CD4-positive, alpha-beta T cell (primary cell): ENCODE measurements at regions not wholly inside any gene's neighbourhood (a gene's known extent, or its start where the extent isn't known, plus 50 kb on each side); places are given as distances from the start of the nearest gene placed in this dataset.

ENCODE experiments used
- ATAC-seq: fragments of 200-7000 bp; cut with Tn5 transposase; one replicate; pipeline ENCODE4 v1.10.0; 2022; ENCODE audit warnings: mild to moderate bottlenecking; ENCODE audit not compliant: poor library complexity
- CTCF ChIA-PET: fragments of 350-600 bp; sonication (Branson Sonifier 250); formaldehyde crosslinking; loops from one replicate; lab custom pipeline; 2021; ENCODE audit warnings: antibody characterized with exemption, inconsistent platforms; lab: Charles Lee
- POLR2A ChIA-PET: fragments of 350-600 bp; sonication (Branson Sonifier 250); formaldehyde crosslinking; loops from one replicate; lab custom pipeline; 2021; ENCODE audit warnings: antibody characterized with exemption, inconsistent platforms; lab: Charles Lee
- DNase-seq, 14 experiments: peaks; one replicate each; pipeline ENCODE4 v3.0.0-alpha.2; 2013 to 2020; ENCODE audit warnings: mixed read lengths in 2 of 14
- H3K27ac ChIP-seq, 2 donors: one replicate each; pipeline versions ENCODE4 v1.5.1 to v1.7.0; 2013; ENCODE audit warnings: low read length in 2 of 2, low read depth in 1 of 2, mild to moderate bottlenecking in 1 of 2
- H3K27me3 ChIP-seq, 2 experiments: 1 replicate in 1 of 2; 2 replicates in 1 of 2; pipeline versions ENCODE4 v1.6.1 to v1.7.0; 2013; ENCODE audit warnings: low read length in 2 of 2, control low read depth in 1 of 2, mild to moderate bottlenecking in 1 of 2, moderate library complexity in 1 of 2; ENCODE audit not compliant: insufficient read depth in 2 of 2, control insufficient read depth in 1 of 2
- H3K36me3 ChIP-seq: one replicate; pipeline ENCODE4 v1.6.1; 2013; ENCODE audit warnings: low read length, control low read depth; ENCODE audit not compliant: insufficient read depth
- H3K4me1 ChIP-seq: one replicate; pipeline ENCODE4 v1.6.1; 2013; ENCODE audit warnings: low read length, control low read depth; ENCODE audit not compliant: insufficient read depth
- H3K4me3 ChIP-seq: one replicate; pipeline ENCODE4 v1.5.1; 2013; ENCODE audit warnings: mild to moderate bottlenecking, low read length, moderate library complexity
- H3K9me3 ChIP-seq, 2 experiments: 1 replicate in 1 of 2; 2 replicates in 1 of 2; pipeline versions ENCODE4 v1.6.1 to v1.7.0; 2013; ENCODE audit warnings: low read length in 2 of 2, mild to moderate bottlenecking in 2 of 2, control low read depth in 1 of 2, moderate library complexity in 1 of 2; ENCODE audit not compliant: control insufficient read depth in 1 of 2, insufficient read depth in 1 of 2
- H3K27ac Mint-ChIP-seq: one replicate; pipeline ENCODE4 v1.8.0; 2020; ENCODE audit warnings: mixed read lengths
- H3K27me3 Mint-ChIP-seq: one replicate; pipeline ENCODE4 v1.8.0; 2021; ENCODE audit warnings: mixed read lengths
- H3K36me3 Mint-ChIP-seq: one replicate; pipeline ENCODE4 v1.8.0; 2021; ENCODE audit warnings: low read depth, mixed read lengths
- H3K4me1 Mint-ChIP-seq: one replicate; pipeline ENCODE4 v1.8.0; 2021; ENCODE audit warnings: low read depth, mixed read lengths
- H3K4me3 Mint-ChIP-seq: one replicate; pipeline ENCODE4 v1.8.0; 2020; ENCODE audit warnings: mild to moderate bottlenecking, mixed read lengths
- H3K9me3 Mint-ChIP-seq: one replicate; pipeline ENCODE4 v1.8.0; 2020; ENCODE audit warnings: mixed read lengths
- intact Hi-C, 2 experiments: fragments of 100-400 bp; cut with DNase I in 1 of 2; cut with micrococcal nuclease in 1 of 2; formaldehyde crosslinking; loops; one replicate each; pipeline versions ENCODE4 v1.15.1 to v1.9.0; 2023 to 2025; cut with DNase I, micrococcal nuclease
- TF ChIP-seq, protein P1 (sequence below): fragments of 200-600 bp; IDR thresholded peaks from one replicate; pipeline ENCODE4 v1.8.0; 2022; ENCODE audit warnings: antibody characterized with exemption, mild to moderate bottlenecking

DNA sequence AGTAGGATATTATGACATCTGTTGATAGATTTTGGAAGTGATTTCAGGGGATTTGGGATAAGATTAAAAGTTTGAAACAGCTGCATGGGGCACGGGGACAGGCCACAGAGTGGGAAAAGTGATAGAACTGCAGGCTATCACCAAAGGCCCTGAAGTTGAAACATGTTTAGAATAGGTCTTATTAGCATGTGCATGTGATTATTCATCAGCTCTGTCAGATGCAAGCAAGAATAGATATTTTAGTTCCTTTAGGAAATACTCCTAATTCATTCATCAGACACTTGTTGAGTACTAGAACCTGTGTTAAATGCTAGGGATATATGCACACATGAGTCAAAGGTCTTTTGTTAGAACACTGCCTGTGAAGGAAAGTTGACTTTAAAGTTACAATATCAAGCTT, 261.2 kb upstream of the MAN1A1 start:
- TF ChIP-seq, protein P1, sequence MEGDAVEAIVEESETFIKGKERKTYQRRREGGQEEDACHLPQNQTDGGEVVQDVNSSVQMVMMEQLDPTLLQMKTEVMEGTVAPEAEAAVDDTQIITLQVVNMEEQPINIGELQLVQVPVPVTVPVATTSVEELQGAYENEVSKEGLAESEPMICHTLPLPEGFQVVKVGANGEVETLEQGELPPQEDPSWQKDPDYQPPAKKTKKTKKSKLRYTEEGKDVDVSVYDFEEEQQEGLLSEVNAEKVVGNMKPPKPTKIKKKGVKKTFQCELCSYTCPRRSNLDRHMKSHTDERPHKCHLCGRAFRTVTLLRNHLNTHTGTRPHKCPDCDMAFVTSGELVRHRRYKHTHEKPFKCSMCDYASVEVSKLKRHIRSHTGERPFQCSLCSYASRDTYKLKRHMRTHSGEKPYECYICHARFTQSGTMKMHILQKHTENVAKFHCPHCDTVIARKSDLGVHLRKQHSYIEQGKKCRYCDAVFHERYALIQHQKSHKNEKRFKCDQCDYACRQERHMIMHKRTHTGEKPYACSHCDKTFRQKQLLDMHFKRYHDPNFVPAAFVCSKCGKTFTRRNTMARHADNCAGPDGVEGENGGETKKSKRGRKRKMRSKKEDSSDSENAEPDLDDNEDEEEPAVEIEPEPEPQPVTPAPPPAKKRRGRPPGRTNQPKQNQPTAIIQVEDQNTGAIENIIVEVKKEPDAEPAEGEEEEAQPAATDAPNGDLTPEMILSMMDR = no peak
- Histone ChIP-seq H3K27ac (no peak overlapping the region), H3K4me3 (no peak overlapping the region), H3K36me3 (no peaks in the 10 kb centered on the region), H3K9me3 (no peaks in the 10 kb centered on the region), H3K27me3 (no peaks in the 10 kb centered on the region), H3K4me1 (no peaks in the 10 kb centered on the region)
- intact Hi-C loops = no loop called here
- DNase-seq (no peak), ATAC-seq (no peak)
- Mint-ChIP-seq H3K36me3 (no peaks in the 10 kb centered on the region), H3K4me1 (no peaks in the 10 kb centered on the region), H3K4me3 (no peak overlapping the region), H3K27me3 (no peaks in the 10 kb centered on the region), H3K27ac (no peak overlapping the region), H3K9me3 (no peaks in the 10 kb centered on the region)
- POLR2A ChIA-PET = no interaction called here
- CTCF ChIA-PET = no interaction called here

DNA sequence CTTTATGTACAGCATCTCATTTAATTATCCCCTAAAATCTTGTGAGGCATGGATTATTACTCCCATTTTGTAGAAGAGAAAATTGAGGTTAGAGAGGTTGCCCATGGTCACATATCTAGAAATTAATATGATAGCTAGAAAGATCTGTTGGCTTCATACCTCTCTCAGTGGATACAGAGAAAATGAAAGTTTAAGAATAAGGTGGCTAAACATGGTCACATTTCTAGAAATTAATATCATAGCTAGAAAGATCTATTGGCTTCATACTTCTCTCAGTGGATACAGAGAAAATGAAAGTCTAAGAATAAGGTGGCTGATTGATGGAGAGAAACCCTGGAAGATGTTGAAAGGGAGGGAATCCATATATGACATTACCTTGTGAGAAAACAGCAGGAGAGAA, 260.7 kb upstream of the MAN1A1 start:
- no peak overlapping the region for H3K27ac Mint-ChIP-seq
- Histone ChIP-seq H3K36me3 (no peaks in the 10 kb centered on the region), H3K4me1 (no peaks in the 10 kb centered on the region), H3K27me3 (no peaks in the 10 kb centered on the region), H3K4me3 (no peak overlapping the region), H3K27ac (no peak overlapping the region), H3K9me3 (no peaks in the 10 kb centered on the region)
- no peaks in the 10 kb centered on the region for H3K9me3 Mint-ChIP-seq
- H3K4me3 Mint-ChIP-seq = no peak overlapping the region
- no peak for DNase-seq
- no peak for ATAC-seq
- no peaks in the 10 kb centered on the region for H3K36me3 Mint-ChIP-seq
- no peaks in the 10 kb centered on the region for H3K4me1 Mint-ChIP-seq
- CTCF ChIA-PET = no interaction called here
- H3K27me3 Mint-ChIP-seq = no peaks in the 10 kb centered on the region
- TF ChIP-seq, protein P1 = no peak
- POLR2A ChIA-PET = no interaction called here
- intact Hi-C loops = no loop called here

DNA sequence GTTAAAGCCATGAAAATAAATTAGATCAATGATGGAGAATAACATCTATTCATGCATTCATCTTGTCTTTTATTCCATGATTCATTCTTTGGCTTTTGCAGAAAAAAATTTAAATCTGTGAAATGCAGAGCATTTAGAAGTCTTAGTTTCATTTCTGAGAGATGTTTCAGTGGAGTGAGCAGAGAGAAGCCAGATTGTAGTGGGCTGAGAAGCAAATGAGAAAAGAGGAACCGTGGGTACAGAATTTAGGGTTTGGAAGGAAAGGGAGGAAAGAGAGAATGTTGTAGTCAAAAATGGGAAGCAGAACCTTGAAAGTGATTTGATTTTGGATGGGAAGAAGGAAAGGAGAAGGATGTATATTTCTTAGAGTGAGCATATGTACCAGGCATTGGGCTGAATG, 260.3 kb upstream of the MAN1A1 start:
- Mint-ChIP-seq H3K4me1 (no peaks in the 10 kb centered on the region), H3K27ac (no peak overlapping the region), H3K9me3 (no peaks in the 10 kb centered on the region), H3K4me3 (no peak overlapping the region), H3K36me3 (no peaks in the 10 kb centered on the region), H3K27me3 (no peaks in the 10 kb centered on the region)
- Histone ChIP-seq H3K27me3 (no peaks in the 10 kb centered on the region), H3K4me3 (no peak overlapping the region), H3K27ac (no peak overlapping the region), H3K9me3 (no peaks in the 10 kb centered on the region), H3K36me3 (no peaks in the 10 kb centered on the region), H3K4me1 (no peaks in the 10 kb centered on the region)
- ChIA-PET CTCF (no interaction called here), POLR2A (no interaction called here)
- DNase-seq (no peak), ATAC-seq (no peak)
- TF ChIP-seq, protein P1 = no peak
- intact Hi-C loops = no loop called here
